HCT116 (cell line): ENCODE measurements at regions not wholly inside any gene's neighbourhood (a gene's known extent, or its start where the extent isn't known, plus 50 kb on each side); places are given as distances from the start of the nearest gene placed in this dataset.

ENCODE experiments used
- ATAC-seq: fragments of 200-7000 bp; cut with Tn5 transposase; 2 replicates; pipeline ENCODE4 v1.9.1; 2020; ENCODE audit warnings: mild to moderate bottlenecking, moderate library complexity
- BruUV-seq: library from RNA; stranded (reverse); fragments of 400-500 nt; replicated peaks from 2 replicates; lab custom pipeline; 2021; lab: Mats Ljungman, UMichigan
- CTCF ChIA-PET: fragments of 300-600 bp; sonication (Branson Sonifier 250); formaldehyde crosslinking; loops from one replicate; lab custom pipeline; 2021; ENCODE audit warnings: antibody characterized with exemption; lab: Charles Lee
- POLR2A ChIA-PET: fragments of 300-600, 350-600 bp; sonication (Branson Sonifier 250); formaldehyde crosslinking; loops from one replicate; lab custom pipeline; 2021; ENCODE audit warnings: antibody characterized with exemption; lab: Charles Lee
- RAD21 ChIA-PET, 2 experiments: fragments of 300-600 bp; sonication (Branson Sonifier 250); formaldehyde crosslinking; loops; one replicate each; lab custom pipeline; 2023; ENCODE audit warnings: low total read pairs in 2 of 2; ENCODE audit not compliant: uncharacterized antibody in 2 of 2, unreplicated experiment in 2 of 2, low non-redundant PET in 1 of 2; lab: Charles Lee
- DNase-seq: peaks from one replicate; pipeline ENCODE4 v3.0.0-alpha.2; 2010; ENCODE audit warnings: low read depth, low spot score
- H2AFZ ChIP-seq: fragments of 200-600 bp; shearing (Covaris generic), sonication (generic); 2 replicates; pipeline ENCODE4 v1.6.1; 2017; ENCODE audit warnings: low read depth, mixed run types, mixed read lengths, antibody characterized with exemption, low read length; ENCODE audit not compliant: poor library complexity, severe bottlenecking
- H3K27ac ChIP-seq: 2 replicates; pipeline ENCODE4 v1.5.1; 2012; ENCODE audit warnings: low read depth, low read length
- H3K27me3 ChIP-seq: fragments of 200-600 bp; sonication (generic); 2 replicates; pipeline ENCODE4 v1.6.1; 2016; ENCODE audit warnings: mixed run types, low read length, mixed read lengths; ENCODE audit not compliant: insufficient read depth
- H3K36me3 ChIP-seq, 2 experiments: fragments of 200-500 bp in 1 of 2; fragments of 200-600 bp in 1 of 2; sonication (Bioruptor generic) in 1 of 2; sonication (generic) in 1 of 2; 2 replicates each; pipeline versions ENCODE4 v1.5.1 to v1.6.1; 2014 to 2016; ENCODE audit warnings: low read length in 2 of 2, inconsistent platforms in 1 of 2, mixed read lengths in 1 of 2, mixed run types in 1 of 2; ENCODE audit not compliant: insufficient read depth in 2 of 2, control insufficient read depth in 1 of 2
- H3K4me1 ChIP-seq, 2 experiments: fragments of 200-600 bp in 1 of 2; sonication (generic) in 1 of 2; 2 replicates each; pipeline versions ENCODE4 v1.5.1 to v1.6.1; 2012 to 2017; ENCODE audit warnings: low read length in 2 of 2, inconsistent platforms in 1 of 2, mild to moderate bottlenecking in 1 of 2, mixed read lengths in 1 of 2, mixed run types in 1 of 2, moderate library complexity in 1 of 2; ENCODE audit not compliant: insufficient read depth in 2 of 2, control insufficient read depth in 1 of 2
- H3K4me2 ChIP-seq: fragments of 200-600 bp; sonication (generic); 2 replicates; pipeline ENCODE4 v1.6.1; 2017; ENCODE audit warnings: mixed run types, low read length, mixed read lengths
- H3K4me3 ChIP-seq, 2 experiments: fragments of 200-600 bp in 1 of 2; sonication (generic) in 1 of 2; replicated peaks in 1 of 2; 2 replicates each; pipeline ENCODE4 v1.5.1; 2011 to 2016; ENCODE audit warnings: low read length in 2 of 2, control low read depth in 1 of 2, low read depth in 1 of 2, mild to moderate bottlenecking in 1 of 2, mixed read lengths in 1 of 2, mixed run types in 1 of 2
- H3K79me2 ChIP-seq: fragments of 200-600 bp; sonication (generic); 2 replicates; pipeline ENCODE4 v1.6.1; 2017; ENCODE audit warnings: mild to moderate bottlenecking, mixed run types, low read length, moderate library complexity, mixed read lengths; ENCODE audit not compliant: insufficient read depth
- H3K9ac ChIP-seq: fragments of 200-600 bp; sonication (generic); 2 replicates; pipeline ENCODE4 v1.6.1; 2016; ENCODE audit warnings: low read length, mixed read lengths
- H3K9me2 ChIP-seq: fragments of 200-600 bp; sonication (generic), shearing (Covaris generic); 2 replicates; pipeline ENCODE4 v1.6.1; 2017; ENCODE audit warnings: mixed run types, mild to moderate bottlenecking, moderate library complexity; ENCODE audit not compliant: insufficient read depth
- H3K9me3 ChIP-seq, 2 experiments: fragments of 200-500 bp in 1 of 2; fragments of 200-600 bp in 1 of 2; sonication (Bioruptor generic) in 1 of 2; sonication (generic) in 1 of 2; 2 replicates each; pipeline ENCODE4 v1.6.1; 2014 to 2017; ENCODE audit warnings: low read length in 2 of 2, mixed read lengths in 2 of 2, inconsistent platforms in 1 of 2, low read depth in 1 of 2, mild to moderate bottlenecking in 1 of 2, mixed run types in 1 of 2, moderate library complexity in 1 of 2; ENCODE audit not compliant: control insufficient read depth in 1 of 2, insufficient read depth in 1 of 2
- H4K20me1 ChIP-seq: fragments of 200-600 bp; sonication (generic), shearing (Covaris generic); 2 replicates; pipeline ENCODE4 v1.6.1; 2017; ENCODE audit warnings: mixed run types, mild to moderate bottlenecking, moderate library complexity; ENCODE audit not compliant: insufficient read depth
- ATF3 ChIP-seq: IDR thresholded peaks from 2 replicates; pipeline ENCODE4 v1.6.1; 2012
- EZH2phosphoT487 ChIP-seq: fragments of 200-600 bp; IDR thresholded peaks from 2 replicates; pipeline ENCODE4 v1.6.1; 2018; ENCODE audit warnings: antibody characterized with exemption, borderline replicate concordance
- FOSL1 ChIP-seq: IDR thresholded peaks from 2 replicates; pipeline ENCODE4 v1.6.1; 2012; ENCODE audit warnings: low read depth
- RAD21 ChIP-seq: IDR thresholded peaks from 2 replicates; pipeline ENCODE4 v1.6.1; 2012; ENCODE audit warnings: low read depth, mild to moderate bottlenecking
- SP1 ChIP-seq: IDR thresholded peaks from 2 replicates; pipeline ENCODE4 v1.6.1; 2012; ENCODE audit warnings: low read depth
- SRF ChIP-seq: IDR thresholded peaks from 2 replicates; pipeline ENCODE4 v1.6.1; 2012; ENCODE audit warnings: low read depth
- intact Hi-C: fragments of 100-400 bp; cut with micrococcal nuclease; formaldehyde crosslinking; loops from 2 replicates; pipeline ENCODE4 v1.10.0; 2022
- TF ChIP-seq, protein P1 (sequence below): IDR thresholded peaks from 2 replicates; pipeline ENCODE4 v1.6.1; 2012; ENCODE audit warnings: low read depth
- TF ChIP-seq, protein P2 (sequence below): IDR thresholded peaks from 2 replicates; pipeline ENCODE4 v1.6.1; 2011; ENCODE audit warnings: mild to moderate bottlenecking, low read length, moderate library complexity; ENCODE audit not compliant: insufficient replicate concordance; ENCODE audit errors: extremely low read depth

- ATAC-seq: no peak
- RAD21 ChIA-PET: no interaction called here
- H3K9me3 ChIP-seq: peaks cover 19 to 34% of the 10 kb centered on the region in 2 experiments; a peak in 2 of 4 replicates
- H3K27me3 ChIP-seq: no peaks in the 10 kb centered on the region
- no peaks in the 10 kb centered on the region for H4K20me1 ChIP-seq
- no peak overlapping the region for H3K4me2 ChIP-seq
- no peaks in the 10 kb centered on the region for H3K9me2 ChIP-seq
- POLR2A ChIA-PET: no interaction called here
- H3K79me2 ChIP-seq: no peaks in the 10 kb centered on the region
- no peaks in the 10 kb centered on the region for H3K4me1 ChIP-seq
- H3K36me3 ChIP-seq: no peaks in the 10 kb centered on the region
- H2AFZ ChIP-seq: no peak overlapping the region
- CTCF ChIA-PET: no interaction called here
- H3K27ac ChIP-seq: no peak overlapping the region
- H3K9ac ChIP-seq: no peak overlapping the region
- intact Hi-C loops: no loop called here
- DNase-seq: no peak
- H3K4me3 ChIP-seq: no peak overlapping the region
- TF ChIP-seq FOSL1 (no peak), SP1 (no peak), ATF3 (no peak), EZH2phosphoT487 (no peak), RAD21 (no peak), SRF (no peak)
- TF ChIP-seq, protein P1, sequence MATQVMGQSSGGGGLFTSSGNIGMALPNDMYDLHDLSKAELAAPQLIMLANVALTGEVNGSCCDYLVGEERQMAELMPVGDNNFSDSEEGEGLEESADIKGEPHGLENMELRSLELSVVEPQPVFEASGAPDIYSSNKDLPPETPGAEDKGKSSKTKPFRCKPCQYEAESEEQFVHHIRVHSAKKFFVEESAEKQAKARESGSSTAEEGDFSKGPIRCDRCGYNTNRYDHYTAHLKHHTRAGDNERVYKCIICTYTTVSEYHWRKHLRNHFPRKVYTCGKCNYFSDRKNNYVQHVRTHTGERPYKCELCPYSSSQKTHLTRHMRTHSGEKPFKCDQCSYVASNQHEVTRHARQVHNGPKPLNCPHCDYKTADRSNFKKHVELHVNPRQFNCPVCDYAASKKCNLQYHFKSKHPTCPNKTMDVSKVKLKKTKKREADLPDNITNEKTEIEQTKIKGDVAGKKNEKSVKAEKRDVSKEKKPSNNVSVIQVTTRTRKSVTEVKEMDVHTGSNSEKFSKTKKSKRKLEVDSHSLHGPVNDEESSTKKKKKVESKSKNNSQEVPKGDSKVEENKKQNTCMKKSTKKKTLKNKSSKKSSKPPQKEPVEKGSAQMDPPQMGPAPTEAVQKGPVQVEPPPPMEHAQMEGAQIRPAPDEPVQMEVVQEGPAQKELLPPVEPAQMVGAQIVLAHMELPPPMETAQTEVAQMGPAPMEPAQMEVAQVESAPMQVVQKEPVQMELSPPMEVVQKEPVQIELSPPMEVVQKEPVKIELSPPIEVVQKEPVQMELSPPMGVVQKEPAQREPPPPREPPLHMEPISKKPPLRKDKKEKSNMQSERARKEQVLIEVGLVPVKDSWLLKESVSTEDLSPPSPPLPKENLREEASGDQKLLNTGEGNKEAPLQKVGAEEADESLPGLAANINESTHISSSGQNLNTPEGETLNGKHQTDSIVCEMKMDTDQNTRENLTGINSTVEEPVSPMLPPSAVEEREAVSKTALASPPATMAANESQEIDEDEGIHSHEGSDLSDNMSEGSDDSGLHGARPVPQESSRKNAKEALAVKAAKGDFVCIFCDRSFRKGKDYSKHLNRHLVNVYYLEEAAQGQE: no peak
- TF ChIP-seq, protein P2, sequence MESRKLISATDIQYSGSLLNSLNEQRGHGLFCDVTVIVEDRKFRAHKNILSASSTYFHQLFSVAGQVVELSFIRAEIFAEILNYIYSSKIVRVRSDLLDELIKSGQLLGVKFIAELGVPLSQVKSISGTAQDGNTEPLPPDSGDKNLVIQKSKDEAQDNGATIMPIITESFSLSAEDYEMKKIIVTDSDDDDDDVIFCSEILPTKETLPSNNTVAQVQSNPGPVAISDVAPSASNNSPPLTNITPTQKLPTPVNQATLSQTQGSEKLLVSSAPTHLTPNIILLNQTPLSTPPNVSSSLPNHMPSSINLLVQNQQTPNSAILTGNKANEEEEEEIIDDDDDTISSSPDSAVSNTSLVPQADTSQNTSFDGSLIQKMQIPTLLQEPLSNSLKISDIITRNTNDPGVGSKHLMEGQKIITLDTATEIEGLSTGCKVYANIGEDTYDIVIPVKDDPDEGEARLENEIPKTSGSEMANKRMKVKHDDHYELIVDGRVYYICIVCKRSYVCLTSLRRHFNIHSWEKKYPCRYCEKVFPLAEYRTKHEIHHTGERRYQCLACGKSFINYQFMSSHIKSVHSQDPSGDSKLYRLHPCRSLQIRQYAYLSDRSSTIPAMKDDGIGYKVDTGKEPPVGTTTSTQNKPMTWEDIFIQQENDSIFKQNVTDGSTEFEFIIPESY: no peak
- BruUV-seq: no TSS peak
Measured at GRCh38 chr19:31018936-31019335, 330.3 kb downstream of the TSHZ3 start.
